ENCODE measurements at regions not wholly inside any gene's neighbourhood (a gene's known extent, or its start where the extent isn't known, plus 50 kb on each side); places are given as distances from the start of the nearest gene placed in this dataset.
"Not testable (repeated sequence)": the region's sequence is repeated elsewhere in the genome, so short reads cannot be mapped to it uniquely, and the experiment has no call there.

- 98% methylated on average over 7 of the region's 7 CpGs for WGBS (ENCODE audit: insufficient coverage)
- DNase-seq, result no peak
- ChIA-PET CTCF (no interaction called here), POLR2A (no interaction called here)
- Histone ChIP-seq H3K9me3 (ENCODE audit: control extremely low read depth in 1 of 5, control insufficient read depth in 4 of 5, insufficient read depth in 2 of 5, low read depth in 1 of 5, low read length in 4 of 5) (peaks cover 0 to 3% (median 0%) of the 10 kb centered on the region in 5 experiments), H3K27ac (ENCODE audit: insufficient read depth in 1 of 2, low read depth in 1 of 2, low read length in 2 of 2, poor library complexity in 1 of 2, severe bottlenecking in 2 of 2) (no peak overlapping the region), H3K4me1 (ENCODE audit: control extremely low read depth in 1 of 4, control insufficient read depth in 4 of 4, insufficient read depth in 4 of 4, low read length in 3 of 4) (no peaks in the 10 kb centered on the region), H3K4me3 (ENCODE audit: control insufficient read depth in 1 of 7, extremely low read depth in 1 of 7, insufficient read depth in 4 of 7, low read depth in 2 of 7, low read length in 6 of 7) (no peak overlapping the region), H3K27me3 (replicated peaks in 2 of 5; ENCODE audit: control insufficient read depth in 4 of 5, insufficient read depth in 5 of 5, low read length in 4 of 5) (no peaks in the 10 kb centered on the region), H3K36me3 (ENCODE audit: control insufficient read depth in 4 of 4, insufficient read depth in 4 of 4, low read length in 3 of 4) (no peaks in the 10 kb centered on the region)
Observed at GRCh38 chr1:105436589-105437259, 1619.8 kb upstream of the PRMT6 start.

DNA sequence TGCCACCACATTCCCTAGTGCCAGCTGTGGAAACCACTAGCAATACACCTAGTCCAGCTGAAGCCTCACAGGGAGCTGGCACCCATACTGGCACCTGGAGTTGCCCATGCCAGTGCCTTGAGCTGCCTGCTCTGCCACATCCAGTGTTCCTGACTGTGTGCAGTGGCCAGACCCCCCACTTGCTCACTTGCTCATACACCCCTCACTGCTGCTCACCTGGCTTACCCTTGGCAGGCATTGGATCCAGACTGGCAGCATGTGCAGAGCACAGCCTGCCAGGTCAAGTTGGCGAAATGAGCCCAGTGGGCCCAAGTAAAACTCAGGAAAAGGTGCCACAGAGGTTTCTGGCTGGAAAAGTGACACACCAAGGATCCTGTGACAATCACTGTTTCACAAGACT lies 1618.6 kb upstream of the PRMT6 start:
- ChIA-PET POLR2A (no interaction called here), CTCF (no interaction called here)
- Histone ChIP-seq H3K4me3 (ENCODE audit: control insufficient read depth in 1 of 7, extremely low read depth in 1 of 7, insufficient read depth in 4 of 7, low read depth in 2 of 7, low read length in 6 of 7) (no peak overlapping the region), H3K9me3 (ENCODE audit: control extremely low read depth in 1 of 5, control insufficient read depth in 4 of 5, insufficient read depth in 2 of 5, low read depth in 1 of 5, low read length in 4 of 5) (peaks cover 0 to 3% (median 0%) of the 10 kb centered on the region in 5 experiments), H3K36me3 (ENCODE audit: control insufficient read depth in 4 of 4, insufficient read depth in 4 of 4, low read length in 3 of 4) (no peaks in the 10 kb centered on the region), H3K27me3 (replicated peaks in 2 of 5; ENCODE audit: control insufficient read depth in 4 of 5, insufficient read depth in 5 of 5, low read length in 4 of 5) (no peaks in the 10 kb centered on the region), H3K4me1 (ENCODE audit: control extremely low read depth in 1 of 4, control insufficient read depth in 4 of 4, insufficient read depth in 4 of 4, low read length in 3 of 4) (no peaks in the 10 kb centered on the region), H3K27ac (ENCODE audit: insufficient read depth in 1 of 2, low read depth in 1 of 2, low read length in 2 of 2, poor library complexity in 1 of 2, severe bottlenecking in 2 of 2) (no peak overlapping the region)
- 100% methylated on average over 1 of the region's 1 CpG for WGBS (ENCODE audit: insufficient coverage)
- DNase-seq, result no peak

GRCh38 chr1:105442901-105443300 lies 1613.6 kb upstream of the PRMT6 start:
- ChIA-PET CTCF (no interaction called here), POLR2A (no interaction called here)
- H3K9me3 ChIP-seq (ENCODE audit: control extremely low read depth in 1 of 5, control insufficient read depth in 4 of 5, insufficient read depth in 2 of 5, low read depth in 1 of 5, low read length in 4 of 5), result peaks cover 0 to 2% (median 0%) of the 10 kb centered on the region in 5 experiments
- WGBS (ENCODE audit: insufficient coverage), result 100% methylated on average over 3 of the region's 4 CpGs
- H3K36me3 ChIP-seq (ENCODE audit: control insufficient read depth in 4 of 4, insufficient read depth in 4 of 4, low read length in 3 of 4), result no peaks in the 10 kb centered on the region
- DNase-seq, result no peak
- no peak overlapping the region for H3K27ac ChIP-seq (ENCODE audit: insufficient read depth in 1 of 2, low read depth in 1 of 2, low read length in 2 of 2, poor library complexity in 1 of 2, severe bottlenecking in 2 of 2)
- no peaks in the 10 kb centered on the region for H3K4me1 ChIP-seq (ENCODE audit: control extremely low read depth in 1 of 4, control insufficient read depth in 4 of 4, insufficient read depth in 4 of 4, low read length in 3 of 4)
- H3K4me3 ChIP-seq (ENCODE audit: control insufficient read depth in 1 of 7, extremely low read depth in 1 of 7, insufficient read depth in 4 of 7, low read depth in 2 of 7, low read length in 6 of 7), result no peak overlapping the region
- no peaks in the 10 kb centered on the region for H3K27me3 ChIP-seq (replicated peaks in 2 of 5; ENCODE audit: control insufficient read depth in 4 of 5, insufficient read depth in 5 of 5, low read length in 4 of 5)

DNA sequence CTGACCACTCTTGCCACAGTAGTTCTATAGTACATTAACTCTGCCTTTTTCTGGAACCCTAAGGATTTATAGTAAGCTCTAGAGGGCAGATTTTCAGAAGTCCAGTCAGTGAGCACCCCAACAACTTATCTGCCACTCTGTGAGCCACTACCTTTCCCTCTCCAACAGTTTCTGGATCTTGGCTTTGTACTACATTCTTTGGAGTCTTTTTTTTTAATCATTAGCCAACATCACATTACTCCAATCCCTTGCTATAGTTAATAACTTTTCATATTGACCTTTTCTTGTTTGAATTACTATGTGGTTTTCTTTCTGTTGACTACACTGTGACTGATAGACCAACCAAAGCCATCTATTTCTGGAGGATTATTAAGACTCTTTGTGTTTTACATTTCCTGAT lies 1596.7 kb upstream of the PRMT6 start:
- H3K27me3 ChIP-seq (replicated peaks in 2 of 5; ENCODE audit: control insufficient read depth in 4 of 5, insufficient read depth in 5 of 5, low read length in 4 of 5), result no peaks in the 10 kb centered on the region
- H3K27ac ChIP-seq (ENCODE audit: insufficient read depth in 1 of 2, low read depth in 1 of 2, low read length in 2 of 2, poor library complexity in 1 of 2, severe bottlenecking in 2 of 2), result no peak overlapping the region
- no peaks in the 10 kb centered on the region for H3K4me1 ChIP-seq (ENCODE audit: control extremely low read depth in 1 of 4, control insufficient read depth in 4 of 4, insufficient read depth in 4 of 4, low read length in 3 of 4)
- no peak for DNase-seq
- ChIA-PET POLR2A (no interaction called here), CTCF (no interaction called here)
- H3K4me3 ChIP-seq (ENCODE audit: control insufficient read depth in 1 of 7, extremely low read depth in 1 of 7, insufficient read depth in 4 of 7, low read depth in 2 of 7, low read length in 6 of 7), result no peak overlapping the region
- H3K9me3 ChIP-seq (ENCODE audit: control extremely low read depth in 1 of 5, control insufficient read depth in 4 of 5, insufficient read depth in 2 of 5, low read depth in 1 of 5, low read length in 4 of 5), result no peaks in the 10 kb centered on the region
- H3K36me3 ChIP-seq (ENCODE audit: control insufficient read depth in 4 of 4, insufficient read depth in 4 of 4, low read length in 3 of 4), result no peaks in the 10 kb centered on the region

DNA sequence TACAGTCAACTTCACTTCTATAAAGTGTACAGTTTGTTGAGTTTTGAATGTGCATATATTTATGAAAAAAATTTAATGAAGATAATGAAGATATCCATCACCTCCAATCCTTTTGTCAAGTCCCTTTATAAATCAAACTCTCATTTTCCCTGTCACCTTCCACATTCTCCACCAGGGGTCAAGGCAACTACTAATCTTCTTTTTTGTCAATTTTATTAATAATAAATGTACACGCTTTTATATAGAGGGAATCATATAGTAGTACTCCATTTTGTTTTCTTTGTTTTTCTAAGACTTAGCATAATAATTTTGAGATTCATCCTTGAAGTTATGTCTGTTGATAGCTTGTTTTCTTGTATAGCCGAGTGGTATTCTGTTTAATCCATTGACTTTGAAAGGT lies 1594.2 kb upstream of the PRMT6 start:
- ChIA-PET CTCF (no interaction called here), POLR2A (no interaction called here)
- H3K4me1 ChIP-seq (ENCODE audit: control extremely low read depth in 1 of 4, control insufficient read depth in 4 of 4, insufficient read depth in 4 of 4, low read length in 3 of 4), result no peaks in the 10 kb centered on the region
- H3K4me3 ChIP-seq (ENCODE audit: control insufficient read depth in 1 of 7, extremely low read depth in 1 of 7, insufficient read depth in 4 of 7, low read depth in 2 of 7, low read length in 6 of 7), result no peak overlapping the region
- H3K27me3 ChIP-seq (replicated peaks in 2 of 5; ENCODE audit: control insufficient read depth in 4 of 5, insufficient read depth in 5 of 5, low read length in 4 of 5), result no peaks in the 10 kb centered on the region
- no peak overlapping the region for H3K27ac ChIP-seq (ENCODE audit: insufficient read depth in 1 of 2, low read depth in 1 of 2, low read length in 2 of 2, poor library complexity in 1 of 2, severe bottlenecking in 2 of 2)
- no peak for DNase-seq
- no CpG with 5 or more reads among the region's 2 CpGs for WGBS (ENCODE audit: insufficient coverage)
- H3K36me3 ChIP-seq (ENCODE audit: control insufficient read depth in 4 of 4, insufficient read depth in 4 of 4, low read length in 3 of 4), result no peaks in the 10 kb centered on the region
- H3K9me3 ChIP-seq (ENCODE audit: control extremely low read depth in 1 of 5, control insufficient read depth in 4 of 5, insufficient read depth in 2 of 5, low read depth in 1 of 5, low read length in 4 of 5), result no peaks in the 10 kb centered on the region

- Histone ChIP-seq H3K27ac (ENCODE audit: insufficient read depth in 1 of 2, low read depth in 1 of 2, low read length in 2 of 2, poor library complexity in 1 of 2, severe bottlenecking in 2 of 2) (no peak overlapping the region), H3K4me3 (ENCODE audit: control insufficient read depth in 1 of 7, extremely low read depth in 1 of 7, insufficient read depth in 4 of 7, low read depth in 2 of 7, low read length in 6 of 7) (no peak overlapping the region), H3K36me3 (ENCODE audit: control insufficient read depth in 4 of 4, insufficient read depth in 4 of 4, low read length in 3 of 4) (no peaks in the 10 kb centered on the region), H3K27me3 (replicated peaks in 2 of 5; ENCODE audit: control insufficient read depth in 4 of 5, insufficient read depth in 5 of 5, low read length in 4 of 5) (no peaks in the 10 kb centered on the region), H3K4me1 (ENCODE audit: control extremely low read depth in 1 of 4, control insufficient read depth in 4 of 4, insufficient read depth in 4 of 4, low read length in 3 of 4) (no peaks in the 10 kb centered on the region), H3K9me3 (ENCODE audit: control extremely low read depth in 1 of 5, control insufficient read depth in 4 of 5, insufficient read depth in 2 of 5, low read depth in 1 of 5, low read length in 4 of 5) (no peaks in the 10 kb centered on the region)
- no peak for DNase-seq
- POLR2A ChIA-PET, result no interaction called here
- CTCF ChIA-PET, result no interaction called here
Observed at GRCh38 chr1:105467549-105467948, 1588.9 kb upstream of the PRMT6 start.

DNA sequence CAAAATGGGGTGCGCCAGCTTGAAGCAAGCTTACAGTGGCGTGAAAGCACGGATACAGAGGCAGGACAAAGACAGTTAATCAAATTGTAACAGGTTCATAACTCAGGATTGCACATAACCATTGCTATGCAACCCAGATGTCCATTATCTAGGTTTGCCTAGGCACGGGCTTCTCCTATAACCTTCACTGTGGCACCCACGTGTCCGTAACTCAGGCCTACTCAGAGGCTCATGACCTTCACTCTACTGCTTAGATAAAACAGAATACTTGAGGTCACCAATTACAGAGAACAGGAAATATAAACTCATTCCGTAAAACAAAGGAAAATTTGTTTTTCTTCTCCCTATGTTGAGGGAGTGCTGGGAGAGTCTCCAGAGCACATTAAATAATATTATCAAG lies 1585.9 kb upstream of the PRMT6 start:
- H3K9me3 ChIP-seq (ENCODE audit: control extremely low read depth in 1 of 5, control insufficient read depth in 4 of 5, insufficient read depth in 2 of 5, low read depth in 1 of 5, low read length in 4 of 5); H3K4me3 ChIP-seq (ENCODE audit: control insufficient read depth in 1 of 7, extremely low read depth in 1 of 7, insufficient read depth in 4 of 7, low read depth in 2 of 7, low read length in 6 of 7); H3K4me1 ChIP-seq (ENCODE audit: control extremely low read depth in 1 of 4, control insufficient read depth in 4 of 4, insufficient read depth in 4 of 4, low read length in 3 of 4); H3K27ac ChIP-seq (ENCODE audit: insufficient read depth in 1 of 2, low read depth in 1 of 2, low read length in 2 of 2, poor library complexity in 1 of 2, severe bottlenecking in 2 of 2); POLR2A ChIA-PET; CTCF ChIA-PET; DNase-seq; H3K27me3 ChIP-seq (replicated peaks in 2 of 5; ENCODE audit: control insufficient read depth in 4 of 5, insufficient read depth in 5 of 5, low read length in 4 of 5); H3K36me3 ChIP-seq (ENCODE audit: control insufficient read depth in 4 of 4, insufficient read depth in 4 of 4, low read length in 3 of 4): not testable (repeated sequence)
- 81% methylated on average over 5 of the region's 7 CpGs for WGBS (ENCODE audit: insufficient coverage)
